Epidermal melanocyte (primary cell): ENCODE measurements at regions not wholly inside any gene's neighbourhood (a gene's known extent, or its start where the extent isn't known, plus 50 kb on each side); places are given as distances from the start of the nearest gene placed in this dataset.
"Not testable (repeated sequence)": the region's sequence is repeated elsewhere in the genome, so short reads cannot be mapped to it uniquely, and the experiment has no call there.

Experiments used
- DNase-seq: peaks from one replicate; pipeline ENCODE4 v3.0.0; 2011; ENCODE audit warnings: low spot score; ENCODE audit not compliant: insufficient read length

- DNase-seq: no peak
Measured at GRCh38 chr13:73521985-73522524, 463.2 kb downstream of the KLF5 start.

GRCh38 chr13:73521290-73521624 is 462.5 kb downstream of the KLF5 start:
- DNase-seq: no peak

GRCh38 chr13:73520566-73521289 is 461.9 kb downstream of the KLF5 start:
- DNase-seq: no peak

GRCh38 chr13:73520135-73520534 is 461.3 kb downstream of the KLF5 start:
- not testable (repeated sequence) for DNase-seq

GRCh38 chr13:73519396-73520116 is 460.8 kb downstream of the KLF5 start:
- no peak for DNase-seq

GRCh38 chr13:73517766-73518165 is 459.0 kb downstream of the KLF5 start:
- no peak for DNase-seq

GRCh38 chr13:73516731-73517130 is 457.9 kb downstream of the KLF5 start:
- DNase-seq: no peak

GRCh38 chr13:73514208-73514607 is 455.4 kb downstream of the KLF5 start:
- DNase-seq: no peak

GRCh38 chr13:73513751-73514150 is 454.9 kb downstream of the KLF5 start:
- DNase-seq: no peak

- DNase-seq: no peak
Measured at GRCh38 chr13:73508841-73509240, 450.0 kb downstream of the KLF5 start.

GRCh38 chr13:73505376-73505890 is 446.6 kb downstream of the KLF5 start:
- DNase-seq: no peak

- no peak for DNase-seq
Measured at GRCh38 chr13:73499695-73500094, 440.9 kb downstream of the KLF5 start.

- no peak for DNase-seq
Measured at GRCh38 chr13:73497430-73497829, 438.6 kb downstream of the KLF5 start.

GRCh38 chr13:73496711-73497110 is 437.9 kb downstream of the KLF5 start:
- no peak for DNase-seq

GRCh38 chr13:73492811-73493210 is 434.0 kb downstream of the KLF5 start:
- DNase-seq: no peak

- no peak for DNase-seq
Measured at GRCh38 chr13:73482556-73482955, 423.8 kb downstream of the KLF5 start.

- DNase-seq: no peak
Measured at GRCh38 chr13:73481886-73482445, 423.2 kb downstream of the KLF5 start.

- DNase-seq: no peak
Measured at GRCh38 chr13:73480779-73481559, 422.2 kb downstream of the KLF5 start.

- DNase-seq: no peak
Measured at GRCh38 chr13:73479856-73480255, 421.1 kb downstream of the KLF5 start.

- DNase-seq: no peak
Measured at GRCh38 chr13:73479351-73479750, 420.5 kb downstream of the KLF5 start.

- DNase-seq: no peak
Measured at GRCh38 chr13:73477441-73477840, 418.6 kb downstream of the KLF5 start.
